GM13976 (cell line): ENCODE measurements at regions not wholly inside any gene's neighbourhood (a gene's known extent, or its start where the extent isn't known, plus 50 kb on each side); places are given as distances from the start of the nearest gene placed in this dataset.

Experiments
- DNase-seq: peaks from one replicate; pipeline ENCODE4 v3.0.0; 2012; ENCODE audit warnings: low spot score
- in situ Hi-C: fragments of 300-500 bp; cut with MboI; formaldehyde crosslinking; loops from one replicate; pipeline ENCODE4 v1.12.0; 2022; ENCODE audit warnings: low sequenced_read_pairs, mixed read lengths, inconsistent platforms; ENCODE audit not compliant: unreplicated experiment
- TF ChIP-seq, protein P1 (sequence below): IDR thresholded peaks from 2 replicates; pipeline ENCODE4 v1.5.1; 2012; ENCODE audit warnings: borderline replicate concordance, mild to moderate bottlenecking; ENCODE audit not compliant: insufficient read depth; ENCODE audit errors: extremely low read depth, missing control alignments, control extremely low read depth

DNA sequence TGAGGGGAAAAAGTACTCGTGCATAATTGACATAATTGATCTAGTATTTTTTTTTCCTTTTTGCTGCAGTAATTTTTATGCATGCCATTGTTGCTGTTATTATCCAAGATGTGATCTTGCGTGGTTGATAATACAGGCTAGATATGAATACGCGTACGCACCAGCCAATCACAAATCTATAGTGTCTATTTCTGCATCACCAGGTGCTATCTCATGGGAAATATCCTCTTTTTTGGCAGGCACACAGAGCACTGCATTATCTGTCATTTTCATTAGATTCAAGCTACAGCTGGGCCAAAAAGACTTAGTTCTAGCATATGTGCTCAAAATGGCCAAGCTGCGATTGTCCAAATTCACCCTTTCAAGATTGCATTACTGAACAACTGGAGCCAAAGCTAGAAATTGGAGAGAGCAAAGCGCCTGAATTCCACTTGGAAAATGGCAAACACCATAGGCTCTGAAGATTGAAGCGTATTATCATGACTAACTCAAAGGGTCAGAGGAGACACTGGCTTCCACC lies 181.1 kb downstream of the TSHZ3 start:
- in situ Hi-C loops = no loop called here
- TF ChIP-seq, protein P1, sequence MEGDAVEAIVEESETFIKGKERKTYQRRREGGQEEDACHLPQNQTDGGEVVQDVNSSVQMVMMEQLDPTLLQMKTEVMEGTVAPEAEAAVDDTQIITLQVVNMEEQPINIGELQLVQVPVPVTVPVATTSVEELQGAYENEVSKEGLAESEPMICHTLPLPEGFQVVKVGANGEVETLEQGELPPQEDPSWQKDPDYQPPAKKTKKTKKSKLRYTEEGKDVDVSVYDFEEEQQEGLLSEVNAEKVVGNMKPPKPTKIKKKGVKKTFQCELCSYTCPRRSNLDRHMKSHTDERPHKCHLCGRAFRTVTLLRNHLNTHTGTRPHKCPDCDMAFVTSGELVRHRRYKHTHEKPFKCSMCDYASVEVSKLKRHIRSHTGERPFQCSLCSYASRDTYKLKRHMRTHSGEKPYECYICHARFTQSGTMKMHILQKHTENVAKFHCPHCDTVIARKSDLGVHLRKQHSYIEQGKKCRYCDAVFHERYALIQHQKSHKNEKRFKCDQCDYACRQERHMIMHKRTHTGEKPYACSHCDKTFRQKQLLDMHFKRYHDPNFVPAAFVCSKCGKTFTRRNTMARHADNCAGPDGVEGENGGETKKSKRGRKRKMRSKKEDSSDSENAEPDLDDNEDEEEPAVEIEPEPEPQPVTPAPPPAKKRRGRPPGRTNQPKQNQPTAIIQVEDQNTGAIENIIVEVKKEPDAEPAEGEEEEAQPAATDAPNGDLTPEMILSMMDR = no peak
- DNase-seq = no peak

- TF ChIP-seq, protein P1 = no peak
- no peak for DNase-seq
- in situ Hi-C loops = no loop called here
Observed at GRCh38 chr19:31167690-31168089, 181.5 kb downstream of the TSHZ3 start.

DNA sequence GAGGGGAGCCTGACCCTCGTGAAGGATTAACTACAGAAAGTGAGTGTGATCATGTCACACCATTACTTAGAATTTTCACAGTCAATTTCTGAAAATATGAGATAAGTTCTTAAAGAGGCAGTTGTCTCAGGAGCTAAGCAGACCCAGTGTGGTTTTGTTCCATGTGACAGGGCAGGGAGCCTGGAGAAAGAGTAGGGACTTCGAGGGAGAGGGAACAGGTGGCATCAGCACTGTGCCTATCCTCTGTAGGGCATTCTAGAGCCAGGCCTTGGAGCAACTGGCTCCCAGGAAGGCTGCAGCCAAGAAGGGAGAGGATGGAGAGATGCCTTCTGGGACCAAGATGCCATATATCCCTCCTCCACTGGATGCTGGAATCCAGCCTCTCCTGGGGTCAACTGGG lies 183.0 kb downstream of the TSHZ3 start:
- in situ Hi-C loops = no loop called here
- no peak for DNase-seq
- TF ChIP-seq, protein P1 = no peak

DNA sequence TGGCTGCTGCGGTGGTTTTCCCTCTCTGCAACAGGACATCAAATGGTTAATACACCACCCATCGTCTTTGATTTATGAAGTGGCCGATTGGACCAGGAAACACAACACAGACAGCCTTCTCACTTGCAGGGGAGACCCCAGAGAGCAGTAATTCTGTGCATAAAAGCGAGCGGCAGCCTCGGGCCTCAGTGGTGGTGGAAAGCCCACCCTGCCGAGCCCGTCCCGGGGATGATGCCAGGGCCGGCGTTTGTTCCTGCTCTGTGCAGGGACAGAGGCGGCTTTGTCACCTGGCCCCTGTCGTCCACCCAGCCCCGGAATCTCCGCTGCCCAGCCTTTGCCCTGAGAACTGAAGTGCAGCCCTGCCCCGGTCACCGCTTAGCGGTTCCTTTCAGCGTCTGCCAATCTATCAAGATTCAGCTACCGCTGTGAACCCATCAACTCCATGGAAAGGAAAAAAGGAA lies 184.4 kb downstream of the TSHZ3 start:
- in situ Hi-C loops = no loop called here

GRCh38 chr19:31160336-31160926 lies 188.8 kb downstream of the TSHZ3 start:
- in situ Hi-C loops = no loop called here
- TF ChIP-seq, protein P1 = no peak
- DNase-seq = no peak

More for the DNA sequence above, 184.4 kb downstream of the TSHZ3 start:
- TF ChIP-seq, protein P1 = no peak
- no peak for DNase-seq

DNA sequence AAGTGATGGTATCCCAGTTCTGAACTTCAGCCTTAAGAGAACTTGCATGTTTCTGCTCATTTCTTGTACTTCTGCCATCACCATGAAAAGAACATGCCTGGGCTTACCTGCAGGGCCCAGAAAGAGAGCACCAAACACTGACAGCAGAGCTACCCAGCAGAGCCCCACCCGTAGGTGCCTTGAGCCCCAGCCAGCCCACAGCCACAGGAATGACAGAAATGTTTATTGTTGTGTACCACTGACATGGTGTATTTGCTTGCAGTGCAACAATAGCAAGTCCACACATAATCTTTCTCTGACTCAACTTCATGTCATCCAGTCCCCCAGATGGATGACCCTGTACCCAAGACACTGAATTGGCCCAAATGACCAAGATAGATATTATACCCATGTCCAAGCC lies 195.2 kb downstream of the TSHZ3 start:
- TF ChIP-seq, protein P1 = no peak
- no peak for DNase-seq
- in situ Hi-C loops = no loop called here
